ENCODE measurements at regions not wholly inside any gene's neighbourhood (a gene's known extent, or its start where the extent isn't known, plus 50 kb on each side); places are given as distances from the start of the nearest gene placed in this dataset.
A peak's percentile ranks its signal among the peaks of the same experiment; 100 is the strongest.

DNA sequence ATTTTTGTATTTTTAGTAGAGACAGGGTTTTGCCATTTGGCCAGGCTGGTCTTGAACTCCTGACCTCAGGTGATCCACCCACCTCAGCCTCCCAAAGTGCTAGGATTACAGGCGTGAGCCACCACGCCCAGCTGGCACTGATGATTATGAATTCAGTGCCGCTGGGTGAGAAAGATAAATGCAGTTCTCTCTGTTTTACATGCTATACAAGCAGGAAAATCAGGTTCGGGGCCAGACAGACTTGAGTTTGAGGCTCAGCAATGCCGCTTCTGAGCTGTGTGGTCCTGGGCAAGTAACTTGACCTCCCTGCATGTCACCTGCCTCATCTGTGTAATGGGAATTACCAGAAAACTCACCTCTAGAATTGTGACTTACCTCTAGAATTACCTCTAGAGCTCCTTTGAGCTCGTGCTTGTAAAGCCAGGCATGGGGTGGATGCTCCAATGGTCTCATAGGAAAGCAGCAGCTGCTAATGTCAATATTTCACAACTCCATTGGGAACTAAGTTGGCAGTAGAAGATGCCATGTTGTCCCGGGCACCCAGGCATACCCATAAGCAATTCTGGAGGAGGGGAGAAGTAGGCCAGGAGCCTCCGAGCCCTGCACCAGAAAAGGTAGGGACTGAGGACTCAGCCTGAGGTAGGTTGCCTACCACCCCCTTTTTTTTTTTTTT lies 119.8 kb upstream of the SLC25A33 start:
- no peak for DNase-seq
- Histone ChIP-seq H3K4me3 (no peak overlapping the region), H3K36me3 (no peaks in the 10 kb centered on the region), H3K27me3 (peaks cover 10% of the 10 kb centered on the region; the same call in 1 of the 2 replicates), H3K9me3 (replicated peaks) (no peaks in the 10 kb centered on the region), H3K27ac (no peak overlapping the region), H3K4me1 (no peaks in the 10 kb centered on the region)

DNA sequence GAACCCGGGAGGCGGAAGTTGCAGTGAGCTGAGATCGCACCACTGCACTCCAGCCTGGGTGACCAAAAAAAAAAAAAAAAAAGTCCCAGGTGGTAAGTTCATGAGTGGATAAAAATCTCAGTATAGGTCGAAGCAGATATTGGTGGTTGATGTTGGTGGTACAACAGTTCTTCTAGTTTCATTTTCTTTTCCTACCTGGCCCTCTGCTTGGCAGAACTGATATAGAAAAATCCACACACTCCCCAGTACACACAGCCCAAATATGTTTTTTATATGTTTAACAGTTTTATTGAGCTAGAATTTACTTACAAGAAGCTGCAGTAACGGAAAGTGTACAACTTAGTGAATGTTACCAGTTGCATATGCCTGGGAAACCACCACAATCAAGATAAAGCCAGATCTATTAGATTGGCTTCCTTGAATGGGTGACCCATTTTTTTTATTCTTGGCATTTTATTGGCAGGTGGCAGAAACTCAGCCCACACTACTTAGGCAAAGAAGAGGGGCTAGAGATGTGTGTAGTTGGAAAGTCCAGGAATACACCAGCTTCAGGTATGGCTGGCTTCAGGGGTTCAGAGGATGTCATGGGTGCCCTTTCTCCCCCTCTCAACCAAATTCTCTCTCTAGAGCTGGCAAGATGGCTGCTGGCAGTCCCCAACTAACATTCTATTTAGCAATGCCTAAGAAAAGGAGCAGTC lies 118.3 kb upstream of the SLC25A33 start:
- Histone ChIP-seq H3K36me3 (no peaks in the 10 kb centered on the region), H3K9me3 (replicated peaks) (no peaks in the 10 kb centered on the region), H3K27ac (no peak overlapping the region), H3K27me3 (peaks cover 10% of the 10 kb centered on the region; the same call in 1 of the 2 replicates), H3K4me3 (no peak overlapping the region), H3K4me1 (no peaks in the 10 kb centered on the region)
- no peak for DNase-seq

- no peaks in the 10 kb centered on the region for H3K36me3 ChIP-seq
- H3K27ac ChIP-seq = no peak overlapping the region
- peaks cover 10% of the 10 kb centered on the region; the same call in 1 of the 2 replicates for H3K27me3 ChIP-seq
- H3K4me1 ChIP-seq = no peaks in the 10 kb centered on the region
- H3K4me3 ChIP-seq = no peak overlapping the region
- DNase-seq = no peak
- H3K9me3 ChIP-seq (replicated peaks) = no peaks in the 10 kb centered on the region
These were observed 117.8 kb upstream of the SLC25A33 start for GRCh38 chr1:9421533-9421873.

DNA sequence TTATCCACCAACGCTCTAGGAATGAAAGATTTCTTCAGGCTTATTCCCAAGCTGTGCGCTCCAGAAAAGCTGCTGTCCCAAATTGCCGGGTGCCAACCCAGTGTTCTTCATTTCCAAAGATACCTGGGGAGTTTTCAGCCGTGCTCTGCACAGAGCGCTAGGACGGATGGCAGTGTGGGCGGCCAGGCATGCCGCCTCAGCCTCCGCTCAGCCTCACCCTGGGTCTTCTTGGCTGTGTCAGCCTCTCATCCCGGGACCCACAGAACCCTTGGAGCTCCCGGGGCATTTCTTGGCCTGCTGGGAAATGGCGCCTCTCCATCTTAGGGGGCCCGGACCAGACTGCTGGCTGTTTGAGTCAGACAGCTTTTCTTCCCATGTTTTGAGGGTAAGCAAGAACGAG lies 116.9 kb upstream of the SLC25A33 start:
- H3K4me1 ChIP-seq = no peaks in the 10 kb centered on the region
- no peaks in the 10 kb centered on the region for H3K9me3 ChIP-seq (replicated peaks)
- H3K27ac ChIP-seq = no peak overlapping the region
- H3K27me3 ChIP-seq = peaks cover 10% of the 10 kb centered on the region; the same call in 1 of the 2 replicates
- H3K4me3 ChIP-seq = no peak overlapping the region
- DNase-seq = no peak
- H3K36me3 ChIP-seq = no peaks in the 10 kb centered on the region

GRCh38 chr1:9422911-9423505 lies 116.3 kb upstream of the SLC25A33 start:
- Histone ChIP-seq H3K4me1 (peaks cover under 1% of the 10 kb centered on the region; the same call in 1 of the 2 replicates), H3K36me3 (no peaks in the 10 kb centered on the region), H3K4me3 (no peak overlapping the region), H3K27me3 (peaks cover 10% of the 10 kb centered on the region; the same call in 1 of the 2 replicates), H3K27ac (no peak overlapping the region), H3K9me3 (replicated peaks) (no peaks in the 10 kb centered on the region)
- DNase-seq = no peak

DNA sequence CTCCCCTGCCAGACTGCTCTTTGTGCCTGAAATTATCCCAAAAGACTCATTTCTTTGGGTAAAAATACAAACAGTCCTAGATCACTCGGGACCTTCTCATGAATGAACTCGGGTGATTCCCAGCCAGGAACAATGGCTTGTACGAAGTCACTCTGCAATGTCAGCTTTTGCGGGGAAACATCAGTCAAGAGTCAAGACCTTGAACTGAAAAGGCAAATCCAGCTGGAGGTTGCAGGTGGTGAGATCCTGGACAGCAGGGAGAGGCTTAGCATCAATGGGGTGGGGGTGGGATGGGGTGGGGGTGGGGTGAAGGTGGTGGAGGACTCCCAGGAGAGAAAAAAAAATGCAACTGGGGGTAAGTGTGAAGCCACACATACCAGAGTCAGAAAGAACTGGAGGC lies 115.0 kb upstream of the SLC25A33 start:
- H3K9me3 ChIP-seq (replicated peaks) = no peaks in the 10 kb centered on the region
- peaks cover 5% of the 10 kb centered on the region; the same call in 1 of the 2 replicates for H3K4me1 ChIP-seq
- peaks cover 10% of the 10 kb centered on the region; the same call in 1 of the 2 replicates for H3K27me3 ChIP-seq
- no peak overlapping the region for H3K27ac ChIP-seq
- no peaks in the 10 kb centered on the region for H3K36me3 ChIP-seq
- H3K4me3 ChIP-seq = no peak overlapping the region
- no peak for DNase-seq

DNA sequence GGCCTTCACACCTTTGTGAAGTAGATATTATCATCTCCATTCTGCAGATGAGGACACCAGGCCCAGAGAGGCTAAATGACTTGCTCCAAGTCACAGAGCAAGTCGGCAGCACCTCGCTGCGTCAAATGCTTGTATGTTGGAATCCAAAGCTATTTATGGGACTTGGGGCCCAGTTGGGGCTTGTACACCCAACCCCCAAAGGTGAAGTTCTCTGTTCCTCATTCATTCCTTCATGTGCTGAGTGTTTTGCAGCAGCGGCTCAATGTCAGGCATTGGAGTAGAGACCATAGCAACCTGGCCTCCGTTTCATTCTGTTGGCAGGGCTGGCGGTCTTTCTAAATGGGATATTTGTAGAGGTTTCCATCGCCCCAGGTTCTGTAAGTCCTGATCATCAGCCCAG lies 113.4 kb upstream of the SLC25A33 start:
- Histone ChIP-seq H3K36me3 (no peaks in the 10 kb centered on the region), H3K4me1 (peaks cover 5% of the 10 kb centered on the region; the same call in 1 of the 2 replicates), H3K4me3 (no peak overlapping the region), H3K27ac (no peak overlapping the region), H3K27me3 (peaks cover 10% of the 10 kb centered on the region; the same call in 1 of the 2 replicates), H3K9me3 (replicated peaks) (no peaks in the 10 kb centered on the region)
- DNase-seq = no peak

GRCh38 chr1:9426291-9426711 lies 113.0 kb upstream of the SLC25A33 start:
- no peak for DNase-seq
- no peaks in the 10 kb centered on the region for H3K9me3 ChIP-seq (replicated peaks)
- H3K4me3 ChIP-seq = no peak overlapping the region
- no peak overlapping the region for H3K27ac ChIP-seq
- H3K4me1 ChIP-seq = peaks cover 5% of the 10 kb centered on the region; the same call in 1 of the 2 replicates
- no peaks in the 10 kb centered on the region for H3K36me3 ChIP-seq
- H3K27me3 ChIP-seq = peaks cover 10% of the 10 kb centered on the region; the same call in 1 of the 2 replicates

DNA sequence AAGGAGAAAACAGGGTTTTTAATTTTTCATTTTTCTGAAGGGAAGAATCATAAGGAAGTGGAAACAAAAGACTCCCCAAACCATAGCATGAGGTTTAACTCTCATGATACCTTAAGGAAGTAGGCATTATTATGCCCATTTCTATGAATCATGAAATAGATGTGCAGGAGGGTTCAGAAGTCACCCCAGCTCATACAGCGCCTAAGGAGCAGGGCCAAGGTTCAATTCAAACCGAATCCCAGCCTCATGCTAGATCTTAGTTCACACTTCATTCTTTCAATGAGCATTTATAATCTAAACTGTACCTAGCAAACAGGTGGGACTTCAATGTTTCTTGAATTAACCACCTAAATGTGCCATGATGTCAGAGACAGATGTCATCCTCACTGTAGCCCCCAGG lies 111.9 kb upstream of the SLC25A33 start:
- DNase-seq = no peak
- no peaks in the 10 kb centered on the region for H3K36me3 ChIP-seq

GRCh38 chr1:9428601-9429341 lies 110.5 kb upstream of the SLC25A33 start:
- H3K4me3 ChIP-seq = peak overlapping the region; percentile 59
- peak; percentile 99 for DNase-seq
- H3K27me3 ChIP-seq = no peaks in the 10 kb centered on the region
- no peak overlapping the region for H3K27ac ChIP-seq
- H3K36me3 ChIP-seq = no peaks in the 10 kb centered on the region
- no peaks in the 10 kb centered on the region for H3K9me3 ChIP-seq (replicated peaks)
- H3K4me1 ChIP-seq = peaks cover 5% of the 10 kb centered on the region; the same call in 1 of the 2 replicates

More for the DNA sequence above, 111.9 kb upstream of the SLC25A33 start:
- Histone ChIP-seq H3K4me1 (peaks cover 5% of the 10 kb centered on the region; the same call in 1 of the 2 replicates), H3K27me3 (peaks cover 7% of the 10 kb centered on the region; the same call in 1 of the 2 replicates), H3K4me3 (no peak overlapping the region), H3K9me3 (replicated peaks) (no peaks in the 10 kb centered on the region), H3K27ac (no peak overlapping the region)

DNA sequence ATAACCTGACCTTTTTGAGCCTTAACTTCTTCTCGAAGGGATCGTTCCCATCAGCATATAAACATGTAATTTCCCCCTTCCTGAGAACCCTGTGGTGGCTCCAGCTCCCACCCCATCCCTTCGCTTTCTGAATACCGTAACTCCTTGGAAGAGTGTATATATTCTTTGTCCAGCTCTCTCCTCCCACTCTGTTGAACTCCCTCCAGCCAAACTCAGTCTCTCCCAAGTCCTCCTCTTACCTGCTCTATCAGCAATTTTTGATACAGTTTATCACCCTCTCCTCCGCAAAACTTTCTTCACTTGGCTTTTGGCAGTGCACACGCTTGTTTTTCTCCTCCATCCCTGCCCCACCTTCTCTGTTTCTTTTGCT lies 109.9 kb upstream of the SLC25A33 start:
- Histone ChIP-seq H3K4me3 (peak overlapping the region; percentile 59), H3K27ac (no peak overlapping the region), H3K9me3 (replicated peaks) (no peaks in the 10 kb centered on the region), H3K4me1 (peaks cover 5% of the 10 kb centered on the region; the same call in 1 of the 2 replicates), H3K36me3 (no peaks in the 10 kb centered on the region), H3K27me3 (no peaks in the 10 kb centered on the region)
- DNase-seq = no peak

GRCh38 chr1:9434247-9435152 lies 104.8 kb upstream of the SLC25A33 start:
- Histone ChIP-seq H3K36me3 (no peaks in the 10 kb centered on the region), H3K27ac (no peak overlapping the region), H3K4me3 (no peak overlapping the region), H3K27me3 (peaks cover 3% of the 10 kb centered on the region; the same call in 1 of the 2 replicates), H3K4me1 (no peaks in the 10 kb centered on the region; the same call in 1 of the 2 replicates), H3K9me3 (replicated peaks) (no peaks in the 10 kb centered on the region)
- no peak for DNase-seq

DNA sequence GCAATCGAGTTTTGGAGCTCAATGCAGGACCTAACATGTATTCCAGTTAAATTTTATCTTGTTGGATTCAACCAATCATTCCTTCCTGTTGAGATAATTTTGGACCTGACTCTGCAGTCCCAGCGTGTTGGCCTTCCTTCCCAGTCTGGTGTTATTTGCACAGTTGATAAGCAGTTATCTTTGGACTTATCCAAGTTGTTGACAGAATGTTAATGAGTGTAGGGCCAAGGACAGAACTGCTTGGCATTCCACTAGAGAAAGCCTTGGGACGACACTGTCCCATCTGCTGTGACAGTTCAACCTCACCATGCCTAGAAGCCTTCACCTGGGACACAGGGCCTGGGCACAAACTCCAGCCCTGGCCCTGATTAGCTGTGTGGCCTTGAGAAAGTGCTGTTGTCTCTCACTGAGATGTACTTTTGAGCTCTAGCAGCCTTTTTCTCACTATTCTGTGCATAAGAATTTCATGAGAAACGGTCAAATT lies 104.1 kb upstream of the SLC25A33 start:
- Histone ChIP-seq H3K9me3 (replicated peaks) (no peaks in the 10 kb centered on the region), H3K36me3 (no peaks in the 10 kb centered on the region), H3K4me3 (no peak overlapping the region), H3K4me1 (no peaks in the 10 kb centered on the region), H3K27me3 (peaks cover 3% of the 10 kb centered on the region; the same call in 1 of the 2 replicates), H3K27ac (no peak overlapping the region)
- no peak for DNase-seq
